ENCODE measurements at regions not wholly inside any gene's neighbourhood (a gene's known extent, or its start where the extent isn't known, plus 50 kb on each side); places are given as distances from the start of the nearest gene placed in this dataset.

- H3K36me3 Mint-ChIP-seq (ENCODE audit: low read depth), result no peaks in the 10 kb centered on the region
- H3K4me3 Mint-ChIP-seq, result no peak overlapping the region
- no peak overlapping the region for H3K27ac Mint-ChIP-seq
- H3K9me3 Mint-ChIP-seq, result peaks cover 5% of the 10 kb centered on the region
- no peak for ATAC-seq (replicated peaks)
- H3K27me3 Mint-ChIP-seq, result no peaks in the 10 kb centered on the region
- H3K4me1 Mint-ChIP-seq, result no peaks in the 10 kb centered on the region
These were observed 314.0 kb upstream of the ANO3 start for GRCh38 chr11:26017903-26018302.

- Mint-ChIP-seq H3K4me1 (no peaks in the 10 kb centered on the region), H3K36me3 (ENCODE audit: low read depth) (no peaks in the 10 kb centered on the region), H3K27ac (no peak overlapping the region), H3K4me3 (no peak overlapping the region), H3K27me3 (no peaks in the 10 kb centered on the region), H3K9me3 (peaks cover 5% of the 10 kb centered on the region)
- no peak for ATAC-seq (replicated peaks)
These were observed 313.6 kb upstream of the ANO3 start for GRCh38 chr11:26018336-26018735.

- no peaks in the 10 kb centered on the region for H3K36me3 Mint-ChIP-seq (ENCODE audit: low read depth)
- H3K4me3 Mint-ChIP-seq, result no peak overlapping the region
- H3K9me3 Mint-ChIP-seq, result peaks cover 5% of the 10 kb centered on the region
- H3K4me1 Mint-ChIP-seq, result no peaks in the 10 kb centered on the region
- H3K27ac Mint-ChIP-seq, result no peak overlapping the region
- no peak for ATAC-seq (replicated peaks)
- no peaks in the 10 kb centered on the region for H3K27me3 Mint-ChIP-seq
These were observed 312.5 kb upstream of the ANO3 start for GRCh38 chr11:26019386-26019785.

GRCh38 chr11:26021017-26021416, 310.9 kb upstream of the ANO3 start:
- H3K27me3 Mint-ChIP-seq, result no peaks in the 10 kb centered on the region

GRCh38 chr11:26023057-26023456, 308.9 kb upstream of the ANO3 start:
- no peak overlapping the region for H3K4me3 Mint-ChIP-seq
- H3K9me3 Mint-ChIP-seq, result no peaks in the 10 kb centered on the region
- no peaks in the 10 kb centered on the region for H3K36me3 Mint-ChIP-seq (ENCODE audit: low read depth)
- H3K27me3 Mint-ChIP-seq, result no peaks in the 10 kb centered on the region
- ATAC-seq (replicated peaks), result no peak
- no peaks in the 10 kb centered on the region for H3K4me1 Mint-ChIP-seq
- no peak overlapping the region for H3K27ac Mint-ChIP-seq

More at GRCh38 chr11:26021017-26021416, 310.9 kb upstream of the ANO3 start:
- H3K36me3 Mint-ChIP-seq (ENCODE audit: low read depth), result no peaks in the 10 kb centered on the region
- H3K4me1 Mint-ChIP-seq, result no peaks in the 10 kb centered on the region
- H3K27ac Mint-ChIP-seq, result no peak overlapping the region
- no peak for ATAC-seq (replicated peaks)
- H3K4me3 Mint-ChIP-seq, result no peak overlapping the region
- no peaks in the 10 kb centered on the region for H3K9me3 Mint-ChIP-seq

GRCh38 chr11:26025676-26026075, 306.3 kb upstream of the ANO3 start:
- H3K27ac Mint-ChIP-seq, result no peak overlapping the region
- no peaks in the 10 kb centered on the region for H3K36me3 Mint-ChIP-seq (ENCODE audit: low read depth)
- H3K27me3 Mint-ChIP-seq, result no peaks in the 10 kb centered on the region
- no peak overlapping the region for H3K4me3 Mint-ChIP-seq
- peaks cover 4% of the 10 kb centered on the region for H3K9me3 Mint-ChIP-seq
- no peak for ATAC-seq (replicated peaks)
- H3K4me1 Mint-ChIP-seq, result no peaks in the 10 kb centered on the region

- no peak overlapping the region for H3K27ac Mint-ChIP-seq
- H3K9me3 Mint-ChIP-seq, result peaks cover 4% of the 10 kb centered on the region
- no peak overlapping the region for H3K4me3 Mint-ChIP-seq
- no peaks in the 10 kb centered on the region for H3K4me1 Mint-ChIP-seq
- no peaks in the 10 kb centered on the region for H3K36me3 Mint-ChIP-seq (ENCODE audit: low read depth)
- H3K27me3 Mint-ChIP-seq, result no peaks in the 10 kb centered on the region
- ATAC-seq (replicated peaks), result no peak
These were observed 305.9 kb upstream of the ANO3 start for GRCh38 chr11:26026078-26026477.

GRCh38 chr11:26027887-26028286, 304.0 kb upstream of the ANO3 start:
- H3K27me3 Mint-ChIP-seq, result no peaks in the 10 kb centered on the region
- no peak for ATAC-seq (replicated peaks)
- peaks cover 4% of the 10 kb centered on the region for H3K9me3 Mint-ChIP-seq
- no peaks in the 10 kb centered on the region for H3K4me1 Mint-ChIP-seq
- H3K36me3 Mint-ChIP-seq (ENCODE audit: low read depth), result no peaks in the 10 kb centered on the region
- no peak overlapping the region for H3K27ac Mint-ChIP-seq
- H3K4me3 Mint-ChIP-seq, result no peak overlapping the region

- Mint-ChIP-seq H3K4me3 (no peak overlapping the region), H3K27me3 (no peaks in the 10 kb centered on the region), H3K9me3 (peaks cover 4% of the 10 kb centered on the region), H3K4me1 (no peaks in the 10 kb centered on the region), H3K27ac (no peak overlapping the region), H3K36me3 (ENCODE audit: low read depth) (no peaks in the 10 kb centered on the region)
- ATAC-seq (replicated peaks), result no peak
These were observed 303.5 kb upstream of the ANO3 start for GRCh38 chr11:26028393-26028911.

- no peak overlapping the region for H3K4me3 Mint-ChIP-seq
- H3K27me3 Mint-ChIP-seq, result no peaks in the 10 kb centered on the region
- H3K9me3 Mint-ChIP-seq, result peaks cover 7% of the 10 kb centered on the region
- no peaks in the 10 kb centered on the region for H3K4me1 Mint-ChIP-seq
- no peak for ATAC-seq (replicated peaks)
- no peaks in the 10 kb centered on the region for H3K36me3 Mint-ChIP-seq (ENCODE audit: low read depth)
- H3K27ac Mint-ChIP-seq, result no peak overlapping the region
These were observed 301.5 kb upstream of the ANO3 start for GRCh38 chr11:26030399-26030798.

- no peak overlapping the region for H3K4me3 Mint-ChIP-seq
- H3K27ac Mint-ChIP-seq, result no peak overlapping the region
- no peaks in the 10 kb centered on the region for H3K36me3 Mint-ChIP-seq (ENCODE audit: low read depth)
- no peak for ATAC-seq (replicated peaks)
- no peaks in the 10 kb centered on the region for H3K27me3 Mint-ChIP-seq
- H3K9me3 Mint-ChIP-seq, result peaks cover 7% of the 10 kb centered on the region
- no peaks in the 10 kb centered on the region for H3K4me1 Mint-ChIP-seq
These were observed 299.7 kb upstream of the ANO3 start for GRCh38 chr11:26032241-26032640.

- no peak for ATAC-seq (replicated peaks)
- Mint-ChIP-seq H3K4me1 (no peaks in the 10 kb centered on the region), H3K27me3 (no peaks in the 10 kb centered on the region), H3K36me3 (ENCODE audit: low read depth) (no peaks in the 10 kb centered on the region), H3K27ac (no peak overlapping the region), H3K9me3 (peaks cover 3% of the 10 kb centered on the region), H3K4me3 (no peak overlapping the region)
These were observed 296.2 kb upstream of the ANO3 start for GRCh38 chr11:26035696-26036095.

- H3K27me3 Mint-ChIP-seq, result no peaks in the 10 kb centered on the region
- H3K4me1 Mint-ChIP-seq, result no peaks in the 10 kb centered on the region
- H3K9me3 Mint-ChIP-seq, result peaks cover 3% of the 10 kb centered on the region
- no peak overlapping the region for H3K4me3 Mint-ChIP-seq
- ATAC-seq (replicated peaks), result no peak
- no peaks in the 10 kb centered on the region for H3K36me3 Mint-ChIP-seq (ENCODE audit: low read depth)
- H3K27ac Mint-ChIP-seq, result no peak overlapping the region
These were observed 294.2 kb upstream of the ANO3 start for GRCh38 chr11:26037716-26038115.

- H3K4me3 Mint-ChIP-seq, result no peak overlapping the region
- H3K27me3 Mint-ChIP-seq, result no peaks in the 10 kb centered on the region
- H3K9me3 Mint-ChIP-seq, result no peaks in the 10 kb centered on the region
- no peak overlapping the region for H3K27ac Mint-ChIP-seq
- no peak for ATAC-seq (replicated peaks)
- H3K36me3 Mint-ChIP-seq (ENCODE audit: low read depth), result no peaks in the 10 kb centered on the region
- H3K4me1 Mint-ChIP-seq, result no peaks in the 10 kb centered on the region
These were observed 291.6 kb upstream of the ANO3 start for GRCh38 chr11:26040339-26040738.

- Mint-ChIP-seq H3K4me1 (no peaks in the 10 kb centered on the region), H3K9me3 (no peaks in the 10 kb centered on the region), H3K27me3 (no peaks in the 10 kb centered on the region), H3K27ac (no peak overlapping the region), H3K4me3 (no peak overlapping the region), H3K36me3 (ENCODE audit: low read depth) (no peaks in the 10 kb centered on the region)
- ATAC-seq (replicated peaks), result no peak
These were observed 289.8 kb upstream of the ANO3 start for GRCh38 chr11:26042113-26042512.

- H3K27ac Mint-ChIP-seq, result no peak overlapping the region
- ATAC-seq (replicated peaks), result no peak
- no peaks in the 10 kb centered on the region for H3K36me3 Mint-ChIP-seq (ENCODE audit: low read depth)
- H3K27me3 Mint-ChIP-seq, result no peaks in the 10 kb centered on the region
- no peaks in the 10 kb centered on the region for H3K4me1 Mint-ChIP-seq
- no peak overlapping the region for H3K4me3 Mint-ChIP-seq
- H3K9me3 Mint-ChIP-seq, result peaks cover 8% of the 10 kb centered on the region
These were observed 288.3 kb upstream of the ANO3 start for GRCh38 chr11:26043665-26044064.

All from activated T-helper 17 cell treated with anti-CD3 and anti-CD28 coated beads, Interleukin-2, amount 50 U/mL, for 72 hours (primary cell).